Caco-2 (cell line): ENCODE measurements at regions not wholly inside any gene's neighbourhood (a gene's known extent, or its start where the extent isn't known, plus 50 kb on each side); places are given as distances from the start of the nearest gene placed in this dataset.

Experiments used
- BruUV-seq: library from RNA; stranded (reverse); fragments of 400-500 nt; replicated peaks from 2 replicates; lab custom pipeline; 2021; lab: Mats Ljungman, UMichigan
- CTCF ChIA-PET: fragments of 300-600 bp; sonication (Branson Sonifier 250); formaldehyde crosslinking; loops from one replicate; lab custom pipeline; 2022; ENCODE audit warnings: antibody characterized with exemption; lab: Charles Lee
- POLR2A ChIA-PET: fragments of 300-600 bp; sonication (Branson Sonifier 250); formaldehyde crosslinking; loops from one replicate; lab custom pipeline; 2022; ENCODE audit warnings: antibody characterized with exemption; lab: Charles Lee
- DNase-seq, 2 experiments: peaks; one replicate each; pipeline versions ENCODE4 v3.0.0 to v3.0.0-alpha.2; 2020 to 2022
- H3K27me3 ChIP-seq: replicated peaks from 2 replicates; pipeline ENCODE4 v1.6.0; 2011; ENCODE audit warnings: low read length; ENCODE audit not compliant: control insufficient read depth, insufficient read depth
- H3K36me3 ChIP-seq: 2 replicates; pipeline ENCODE4 v1.5.1; 2011; ENCODE audit warnings: low read length; ENCODE audit not compliant: control insufficient read depth, insufficient read depth
- H3K4me1 ChIP-seq: fragments of 250-450 bp; sonication (Bioruptor Pico); 2 replicates; pipeline ENCODE4 v1.5.1; 2020; ENCODE audit warnings: mild to moderate bottlenecking
- H3K4me3 ChIP-seq: 2 replicates; pipeline ENCODE4 v1.5.1; 2011; ENCODE audit warnings: low read depth, mild to moderate bottlenecking, control low read depth, low read length
- H3K9me3 ChIP-seq: fragments of 250-450 bp; sonication (Bioruptor Pico); 2 replicates; pipeline ENCODE4 v1.5.1; 2020; ENCODE audit warnings: mild to moderate bottlenecking, moderate library complexity
- H3K27ac Mint-ChIP-seq: one replicate; pipeline ENCODE4 v1.8.0; 2022; ENCODE audit warnings: mixed read lengths; ENCODE audit not compliant: unreplicated experiment
- H3K27me3 Mint-ChIP-seq: one replicate; pipeline ENCODE4 v1.8.0; 2022; ENCODE audit warnings: mixed read lengths; ENCODE audit not compliant: insufficient read depth, unreplicated experiment
- H3K36me3 Mint-ChIP-seq: one replicate; pipeline ENCODE4 v1.8.0; 2022; ENCODE audit warnings: mild to moderate bottlenecking, mixed read lengths; ENCODE audit not compliant: insufficient read depth, unreplicated experiment
- H3K4me1 Mint-ChIP-seq: one replicate; pipeline ENCODE4 v1.8.0; 2022; ENCODE audit warnings: low read depth, mixed read lengths; ENCODE audit not compliant: unreplicated experiment
- H3K4me3 Mint-ChIP-seq: one replicate; pipeline ENCODE4 v1.8.0; 2022; ENCODE audit warnings: mild to moderate bottlenecking, moderate library complexity, mixed read lengths; ENCODE audit not compliant: unreplicated experiment
- H3K9me3 Mint-ChIP-seq: one replicate; pipeline ENCODE4 v1.8.0; 2022; ENCODE audit warnings: mixed read lengths; ENCODE audit not compliant: unreplicated experiment
- CTCF ChIP-seq, 2 experiments: fragments of 200-600 bp in 1 of 2; IDR thresholded peaks; 1 replicate in 1 of 2; 2 replicates in 1 of 2; pipeline versions ENCODE4 v1.5.1 to v1.8.0; 2011 to 2022; ENCODE audit warnings: antibody characterized with exemption in 1 of 2, control low read depth in 1 of 2, inconsistent platforms in 1 of 2, low read depth in 1 of 2, low read length in 1 of 2, mild to moderate bottlenecking in 1 of 2, moderate library complexity in 1 of 2; ENCODE audit not compliant: insufficient read depth in 1 of 2, severe bottlenecking in 1 of 2, unreplicated experiment in 1 of 2
- intact Hi-C: fragments of 100-400 bp; cut with micrococcal nuclease; formaldehyde crosslinking; loops from one replicate; pipeline ENCODE4 v1.10.0; 2022; ENCODE audit not compliant: unreplicated experiment

- no peaks in the 10 kb centered on the region for H3K36me3 Mint-ChIP-seq
- Histone ChIP-seq H3K27me3 (no peaks in the 10 kb centered on the region), H3K4me3 (no peak overlapping the region), H3K9me3 (no peaks in the 10 kb centered on the region), H3K36me3 (no peaks in the 10 kb centered on the region), H3K4me1 (no peaks in the 10 kb centered on the region)
- H3K27me3 Mint-ChIP-seq: peaks cover 20% of the 10 kb centered on the region
- H3K4me1 Mint-ChIP-seq: no peaks in the 10 kb centered on the region
- no TSS peak for BruUV-seq
- intact Hi-C loops: no loop called here
- H3K27ac Mint-ChIP-seq: no peak overlapping the region
- TF ChIP-seq CTCF (IDR thresholded peaks at IDR 0.05; ENCODE audit: insufficient read depth in 1 of 2, low read depth in 1 of 2, low read length in 1 of 2, severe bottlenecking in 1 of 2, unreplicated experiment in 1 of 2): no peak
- POLR2A ChIA-PET: no interaction called here
- no peak for DNase-seq
- H3K9me3 Mint-ChIP-seq: no peaks in the 10 kb centered on the region
- no peak overlapping the region for H3K4me3 Mint-ChIP-seq
- CTCF ChIA-PET: no interaction called here
Observed at GRCh38 chr22:49710746-49711145, 116.9 kb downstream of the BRD1 start.

- Mint-ChIP-seq H3K4me3 (no peak overlapping the region), H3K9me3 (no peaks in the 10 kb centered on the region), H3K27ac (no peak overlapping the region), H3K4me1 (no peaks in the 10 kb centered on the region), H3K27me3 (peaks cover 21% of the 10 kb centered on the region), H3K36me3 (no peaks in the 10 kb centered on the region)
- Histone ChIP-seq H3K36me3 (no peaks in the 10 kb centered on the region), H3K4me1 (no peaks in the 10 kb centered on the region), H3K27me3 (no peaks in the 10 kb centered on the region), H3K9me3 (no peaks in the 10 kb centered on the region), H3K4me3 (no peak overlapping the region)
- no peak for DNase-seq
- intact Hi-C loops: no loop called here
- TF ChIP-seq CTCF (IDR thresholded peaks at IDR 0.05; ENCODE audit: insufficient read depth in 1 of 2, low read depth in 1 of 2, low read length in 1 of 2, severe bottlenecking in 1 of 2, unreplicated experiment in 1 of 2): no peak
- ChIA-PET POLR2A (no interaction called here), CTCF (no interaction called here)
- no TSS peak for BruUV-seq
Observed at GRCh38 chr22:49709464-49709863, 118.2 kb downstream of the BRD1 start.

- Mint-ChIP-seq H3K27me3 (peaks cover 12% of the 10 kb centered on the region), H3K9me3 (peaks cover 6% of the 10 kb centered on the region), H3K36me3 (no peaks in the 10 kb centered on the region), H3K4me3 (no peak overlapping the region), H3K4me1 (no peaks in the 10 kb centered on the region), H3K27ac (no peak overlapping the region)
- peaks cover 5% of the 10 kb centered on the region; the same call in 1 of the 2 replicates for H3K9me3 ChIP-seq
- no peaks in the 10 kb centered on the region for H3K4me1 ChIP-seq
- TF ChIP-seq CTCF (IDR thresholded peaks at IDR 0.05; ENCODE audit: insufficient read depth in 1 of 2, low read depth in 1 of 2, low read length in 1 of 2, severe bottlenecking in 1 of 2, unreplicated experiment in 1 of 2): no peak
- no peak overlapping the region for H3K4me3 ChIP-seq
- BruUV-seq: no TSS peak
- no peaks in the 10 kb centered on the region for H3K36me3 ChIP-seq
- H3K27me3 ChIP-seq: no peaks in the 10 kb centered on the region
- intact Hi-C loops: no loop called here
- DNase-seq: no peak
- POLR2A ChIA-PET: no interaction called here
- CTCF ChIA-PET: no interaction called here
Observed at GRCh38 chr22:49705972-49706352, 121.7 kb downstream of the BRD1 start.
